ENCODE measurements at regions not wholly inside any gene's neighbourhood (a gene's known extent, or its start where the extent isn't known, plus 50 kb on each side); places are given as distances from the start of the nearest gene placed in this dataset.

DNA sequence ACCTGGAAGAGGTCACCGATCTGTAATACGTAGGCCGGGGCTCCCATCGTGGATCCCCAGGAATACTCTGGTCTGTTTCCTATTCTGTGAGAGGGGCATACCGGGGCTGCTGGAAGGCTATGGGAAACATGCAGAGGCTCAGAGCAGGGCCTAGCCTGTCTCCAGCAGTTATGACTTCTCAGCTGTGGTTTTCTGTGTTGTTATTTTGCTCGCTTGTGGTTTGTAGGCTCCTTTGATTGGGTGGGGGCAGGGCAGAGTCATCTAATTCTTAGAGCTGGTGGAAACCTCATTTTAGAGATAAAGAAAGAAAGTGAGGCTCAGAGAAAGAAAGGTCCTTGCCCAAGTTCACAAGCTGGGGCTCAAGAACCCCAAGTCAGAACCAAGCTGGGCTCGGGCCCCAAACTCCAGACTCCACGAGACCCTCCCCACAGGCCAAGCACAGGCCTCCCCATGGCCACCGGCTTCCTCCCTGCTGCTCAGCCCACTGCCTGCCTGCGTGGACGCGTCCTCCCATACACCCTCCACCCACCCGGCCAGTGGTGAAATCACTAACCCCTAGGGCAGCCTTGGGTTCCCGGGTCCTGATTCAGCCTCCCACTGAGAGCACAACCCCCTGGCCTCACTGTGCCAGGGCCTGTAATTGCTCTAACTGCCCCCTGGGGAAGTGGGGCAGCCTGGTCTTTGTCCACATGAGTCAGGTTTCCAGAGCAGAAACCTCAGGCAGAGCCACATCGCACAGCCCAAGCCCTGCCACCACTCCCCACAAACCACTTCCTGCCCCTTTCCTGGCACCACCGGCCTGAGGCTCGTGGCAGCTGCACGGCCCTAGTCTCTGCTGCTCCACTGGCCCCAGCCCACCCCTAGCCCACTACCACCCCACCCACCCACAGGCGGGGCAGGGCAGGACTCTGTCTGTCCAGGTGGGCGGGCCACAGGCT lies 270.8 kb downstream of the UACA start:
- peaks cover 32% of the 10 kb centered on the region for H3K4me1 Mint-ChIP-seq
- Histone ChIP-seq H3K36me3 (no peaks in the 10 kb centered on the region), H3K27ac (no peak overlapping the region), H3F3A (ENCODE audit: low read depth) (peaks cover 14% of the 10 kb centered on the region), H3K27me3 (no peaks in the 10 kb centered on the region), H3K9ac (no peak overlapping the region), H2AFZ (replicated peaks) (no peak overlapping the region), H3K4me1 (peaks cover 16% of the 10 kb centered on the region), H3K4me2 (no peak overlapping the region), H4K20me1 (ENCODE audit: low read depth) (no peaks in the 10 kb centered on the region), H3K4me3 (no peak overlapping the region), H3K9me3 (ENCODE audit: low read depth) (no peaks in the 10 kb centered on the region), H3K79me2 (ENCODE audit: low read depth) (no peaks in the 10 kb centered on the region)
- DNase-seq (ENCODE audit: low spot score): no peak
- no peak overlapping the region for H3K4me3 Mint-ChIP-seq
- peak overlapping the region; percentile 74 for H3K27ac Mint-ChIP-seq
- peaks cover 17% of the 10 kb centered on the region for H3K27me3 Mint-ChIP-seq (ENCODE audit: insufficient read depth, low read depth)
- TF ChIP-seq EZH2 (IDR thresholded peaks at IDR 0.05) (no peak), EZH2phosphoT487 (IDR thresholded peaks at IDR 0.05) (no peak)
- TF ChIP-seq, protein P1, sequence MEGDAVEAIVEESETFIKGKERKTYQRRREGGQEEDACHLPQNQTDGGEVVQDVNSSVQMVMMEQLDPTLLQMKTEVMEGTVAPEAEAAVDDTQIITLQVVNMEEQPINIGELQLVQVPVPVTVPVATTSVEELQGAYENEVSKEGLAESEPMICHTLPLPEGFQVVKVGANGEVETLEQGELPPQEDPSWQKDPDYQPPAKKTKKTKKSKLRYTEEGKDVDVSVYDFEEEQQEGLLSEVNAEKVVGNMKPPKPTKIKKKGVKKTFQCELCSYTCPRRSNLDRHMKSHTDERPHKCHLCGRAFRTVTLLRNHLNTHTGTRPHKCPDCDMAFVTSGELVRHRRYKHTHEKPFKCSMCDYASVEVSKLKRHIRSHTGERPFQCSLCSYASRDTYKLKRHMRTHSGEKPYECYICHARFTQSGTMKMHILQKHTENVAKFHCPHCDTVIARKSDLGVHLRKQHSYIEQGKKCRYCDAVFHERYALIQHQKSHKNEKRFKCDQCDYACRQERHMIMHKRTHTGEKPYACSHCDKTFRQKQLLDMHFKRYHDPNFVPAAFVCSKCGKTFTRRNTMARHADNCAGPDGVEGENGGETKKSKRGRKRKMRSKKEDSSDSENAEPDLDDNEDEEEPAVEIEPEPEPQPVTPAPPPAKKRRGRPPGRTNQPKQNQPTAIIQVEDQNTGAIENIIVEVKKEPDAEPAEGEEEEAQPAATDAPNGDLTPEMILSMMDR (IDR thresholded peaks at IDR 0.05): no peak
- no peaks in the 10 kb centered on the region for H3K9me3 Mint-ChIP-seq
- H3K36me3 Mint-ChIP-seq: no peaks in the 10 kb centered on the region

DNA sequence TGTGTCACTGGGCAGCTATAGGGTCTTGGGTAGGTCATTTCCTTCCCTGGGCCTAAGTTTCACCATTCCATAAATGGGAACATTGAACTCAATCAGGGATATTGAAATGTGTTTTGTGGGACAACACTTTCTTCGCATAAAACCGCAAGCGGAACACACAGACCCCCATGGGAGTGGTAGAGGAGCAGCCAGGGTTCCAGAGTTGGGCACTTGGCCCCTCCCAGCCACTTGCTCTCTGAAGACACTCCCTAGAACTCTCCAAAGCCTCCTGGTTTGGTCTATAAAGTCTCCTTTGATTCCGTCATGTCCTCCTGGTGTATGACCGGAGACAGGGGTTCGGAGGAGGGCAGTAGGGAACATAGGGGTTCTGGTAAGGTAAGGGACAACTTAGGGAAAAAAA lies 271.7 kb downstream of the UACA start:
- no peaks in the 10 kb centered on the region for H3K79me2 ChIP-seq (ENCODE audit: low read depth)
- DNase-seq (ENCODE audit: low spot score): no peak
- no peak overlapping the region for H3K27ac ChIP-seq
- no peak overlapping the region for H3K9ac ChIP-seq
- Mint-ChIP-seq H3K27me3 (ENCODE audit: insufficient read depth, low read depth) (peaks cover 21% of the 10 kb centered on the region), H3K9me3 (no peaks in the 10 kb centered on the region), H3K4me1 (peaks cover 32% of the 10 kb centered on the region), H3K27ac (no peak overlapping the region), H3K36me3 (no peaks in the 10 kb centered on the region), H3K4me3 (no peak overlapping the region)
- H3K9me3 ChIP-seq (ENCODE audit: low read depth): no peaks in the 10 kb centered on the region
- no peak overlapping the region for H3K4me2 ChIP-seq
- H3K27me3 ChIP-seq: no peaks in the 10 kb centered on the region
- no peak overlapping the region for H3K4me3 ChIP-seq
- no peaks in the 10 kb centered on the region for H4K20me1 ChIP-seq (ENCODE audit: low read depth)
- H2AFZ ChIP-seq (replicated peaks): no peak overlapping the region
- H3K4me1 ChIP-seq: peaks cover 16% of the 10 kb centered on the region
- no peaks in the 10 kb centered on the region for H3K36me3 ChIP-seq
- TF ChIP-seq, protein P1 (IDR thresholded peaks at IDR 0.05): no peak
- TF ChIP-seq EZH2phosphoT487 (IDR thresholded peaks at IDR 0.05): no peak
- peaks cover 14% of the 10 kb centered on the region for H3F3A ChIP-seq (ENCODE audit: low read depth)

DNA sequence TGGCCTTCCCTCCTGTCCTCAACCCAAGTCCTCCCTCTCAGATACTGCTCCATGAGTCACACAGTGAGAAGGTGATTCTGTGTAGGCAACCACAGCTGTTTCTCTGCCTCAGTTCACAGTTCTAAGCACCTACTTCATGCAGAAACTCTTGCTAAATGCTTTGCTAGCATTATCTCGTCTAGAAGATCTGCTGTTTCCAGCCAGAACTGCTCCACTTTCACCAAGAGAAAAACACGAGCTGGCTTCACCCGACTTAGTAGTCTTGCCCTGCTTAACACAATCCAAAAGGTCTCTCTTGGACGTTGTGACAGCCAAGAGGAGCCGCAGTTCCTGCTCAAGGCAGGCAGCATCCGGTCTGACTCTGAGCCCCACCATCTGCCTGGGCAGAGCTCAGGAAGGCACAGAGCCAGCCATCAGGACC lies 272.1 kb downstream of the UACA start:
- Mint-ChIP-seq H3K4me1 (peaks cover 32% of the 10 kb centered on the region), H3K9me3 (no peaks in the 10 kb centered on the region), H3K27ac (no peak overlapping the region), H3K27me3 (ENCODE audit: insufficient read depth, low read depth) (peaks cover 24% of the 10 kb centered on the region), H3K36me3 (no peaks in the 10 kb centered on the region), H3K4me3 (no peak overlapping the region)
- no peaks in the 10 kb centered on the region for H4K20me1 ChIP-seq (ENCODE audit: low read depth)
- peaks cover 16% of the 10 kb centered on the region for H3K4me1 ChIP-seq
- no peak overlapping the region for H3K4me3 ChIP-seq
- no peaks in the 10 kb centered on the region for H3K79me2 ChIP-seq (ENCODE audit: low read depth)
- no peaks in the 10 kb centered on the region for H3K36me3 ChIP-seq
- no peaks in the 10 kb centered on the region for H3K27me3 ChIP-seq
- H3K4me2 ChIP-seq: no peak overlapping the region
- TF ChIP-seq, protein P1 (IDR thresholded peaks at IDR 0.05): no peak
- TF ChIP-seq EZH2 (IDR thresholded peaks at IDR 0.05) (no peak), EZH2phosphoT487 (IDR thresholded peaks at IDR 0.05) (no peak)
- DNase-seq (ENCODE audit: low spot score): no peak
- peaks cover 14% of the 10 kb centered on the region for H3F3A ChIP-seq (ENCODE audit: low read depth)
- H2AFZ ChIP-seq (replicated peaks): no peak overlapping the region
- H3K27ac ChIP-seq: no peak overlapping the region
- no peak overlapping the region for H3K9ac ChIP-seq
- H3K9me3 ChIP-seq (ENCODE audit: low read depth): no peaks in the 10 kb centered on the region
